ENCODE measurements at regions not wholly inside any gene's neighbourhood (a gene's known extent, or its start where the extent isn't known, plus 50 kb on each side); places are given as distances from the start of the nearest gene placed in this dataset.

GRCh38 chr2:145638675-145639074, 1118.8 kb upstream of the ZEB2 start:
- no peak for DNase-seq

GRCh38 chr2:145635706-145636427, 1115.9 kb upstream of the ZEB2 start:
- DNase-seq: no peak

GRCh38 chr2:145631561-145631960, 1111.6 kb upstream of the ZEB2 start:
- no peak for DNase-seq

- no peak for DNase-seq
These were observed 1106.4 kb upstream of the ZEB2 start for GRCh38 chr2:145626301-145626700.

- DNase-seq: no peak
These were observed 1105.2 kb upstream of the ZEB2 start for GRCh38 chr2:145625111-145625510.

GRCh38 chr2:145623136-145623535, 1103.2 kb upstream of the ZEB2 start:
- DNase-seq: no peak

- DNase-seq: no peak
These were observed 1102.4 kb upstream of the ZEB2 start for GRCh38 chr2:145622285-145622684.

- DNase-seq: no peak
These were observed 1098.0 kb upstream of the ZEB2 start for GRCh38 chr2:145617906-145618305.

- no peak for DNase-seq
These were observed 1097.5 kb upstream of the ZEB2 start for GRCh38 chr2:145617420-145617819.

- no peak for DNase-seq
These were observed 1095.7 kb upstream of the ZEB2 start for GRCh38 chr2:145615626-145616025.

- DNase-seq: no peak
These were observed 1090.0 kb upstream of the ZEB2 start for GRCh38 chr2:145609951-145610350.

GRCh38 chr2:145601361-145601925, 1081.5 kb upstream of the ZEB2 start:
- DNase-seq: no peak

GRCh38 chr2:145600811-145601210, 1080.9 kb upstream of the ZEB2 start:
- no peak for DNase-seq

- DNase-seq: no peak
These were observed 1079.8 kb upstream of the ZEB2 start for GRCh38 chr2:145599756-145600155.

- DNase-seq: no peak
These were observed 1078.5 kb upstream of the ZEB2 start for GRCh38 chr2:145598434-145598833.

- no peak for DNase-seq
These were observed 1077.9 kb upstream of the ZEB2 start for GRCh38 chr2:145597809-145598208.

GRCh38 chr2:145597006-145597405, 1077.1 kb upstream of the ZEB2 start:
- DNase-seq: no peak

- no peak for DNase-seq
These were observed 1076.5 kb upstream of the ZEB2 start for GRCh38 chr2:145596416-145596815.

GRCh38 chr2:145595296-145595695, 1075.4 kb upstream of the ZEB2 start:
- no peak for DNase-seq

- no peak for DNase-seq
These were observed 1074.2 kb upstream of the ZEB2 start for GRCh38 chr2:145593991-145594614.

- no peak for DNase-seq
These were observed 1073.4 kb upstream of the ZEB2 start for GRCh38 chr2:145593280-145593679.

GRCh38 chr2:145592361-145592760, 1072.4 kb upstream of the ZEB2 start:
- no peak for DNase-seq

GRCh38 chr2:145591109-145591809, 1071.3 kb upstream of the ZEB2 start:
- DNase-seq: no peak

GRCh38 chr2:145587922-145588321, 1068.0 kb upstream of the ZEB2 start:
- DNase-seq: no peak

Measured in activated naive CD4-positive, alpha-beta T cell (primary cell).